ENCODE measurements at regions not wholly inside any gene's neighbourhood (a gene's known extent, or its start where the extent isn't known, plus 50 kb on each side); places are given as distances from the start of the nearest gene placed in this dataset.

DNA sequence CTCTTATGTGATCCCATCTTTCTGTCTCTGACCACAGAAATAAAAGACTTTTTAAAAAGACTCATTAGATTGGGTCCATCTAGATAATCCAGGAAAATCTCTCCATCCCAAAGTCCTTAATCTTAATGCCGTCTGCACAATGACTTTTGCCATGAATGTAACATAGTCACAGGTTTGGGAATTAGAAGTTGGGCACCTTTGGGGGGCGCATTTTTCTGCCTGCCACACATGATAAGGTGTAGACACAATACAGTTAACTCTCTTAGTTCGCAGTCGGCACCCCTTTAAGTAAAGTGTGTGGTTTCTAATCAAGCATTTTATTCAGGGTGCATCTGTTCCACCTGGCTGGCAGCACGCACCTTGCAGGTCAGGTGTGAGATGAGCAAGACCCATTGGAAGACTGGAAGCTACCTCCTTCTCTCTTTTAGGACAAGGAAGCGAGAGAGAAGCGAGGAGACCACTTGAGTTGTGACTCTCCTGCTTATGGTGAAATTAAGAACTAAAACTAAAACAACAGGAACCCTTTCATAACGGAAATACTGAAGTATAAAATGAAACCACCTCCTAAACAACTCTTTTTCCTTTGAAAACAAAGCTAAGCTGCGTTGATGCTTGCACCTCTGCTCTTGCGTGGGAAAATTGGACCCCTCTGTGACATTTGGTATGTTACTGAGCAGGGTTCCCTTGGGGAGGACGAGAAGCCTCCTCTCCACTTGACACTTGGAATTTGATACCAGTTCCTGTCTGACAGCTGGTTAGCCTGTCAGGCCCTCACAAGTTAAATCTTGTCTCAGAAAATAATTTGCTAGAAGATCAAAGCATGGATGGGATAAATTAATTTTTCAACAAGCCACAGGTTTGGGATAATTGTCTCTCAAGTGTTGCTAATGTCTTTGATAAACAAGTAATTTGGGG is 304.6 kb upstream of the DMRT1 start:
- H3K27ac ChIP-seq, result no peak overlapping the region
- TF ChIP-seq ZFX (IDR thresholded peaks at IDR 0.05), result no peak
- TF ChIP-seq, protein P1, sequence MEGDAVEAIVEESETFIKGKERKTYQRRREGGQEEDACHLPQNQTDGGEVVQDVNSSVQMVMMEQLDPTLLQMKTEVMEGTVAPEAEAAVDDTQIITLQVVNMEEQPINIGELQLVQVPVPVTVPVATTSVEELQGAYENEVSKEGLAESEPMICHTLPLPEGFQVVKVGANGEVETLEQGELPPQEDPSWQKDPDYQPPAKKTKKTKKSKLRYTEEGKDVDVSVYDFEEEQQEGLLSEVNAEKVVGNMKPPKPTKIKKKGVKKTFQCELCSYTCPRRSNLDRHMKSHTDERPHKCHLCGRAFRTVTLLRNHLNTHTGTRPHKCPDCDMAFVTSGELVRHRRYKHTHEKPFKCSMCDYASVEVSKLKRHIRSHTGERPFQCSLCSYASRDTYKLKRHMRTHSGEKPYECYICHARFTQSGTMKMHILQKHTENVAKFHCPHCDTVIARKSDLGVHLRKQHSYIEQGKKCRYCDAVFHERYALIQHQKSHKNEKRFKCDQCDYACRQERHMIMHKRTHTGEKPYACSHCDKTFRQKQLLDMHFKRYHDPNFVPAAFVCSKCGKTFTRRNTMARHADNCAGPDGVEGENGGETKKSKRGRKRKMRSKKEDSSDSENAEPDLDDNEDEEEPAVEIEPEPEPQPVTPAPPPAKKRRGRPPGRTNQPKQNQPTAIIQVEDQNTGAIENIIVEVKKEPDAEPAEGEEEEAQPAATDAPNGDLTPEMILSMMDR (conservative IDR thresholded peaks at IDR 0.05), result no peak

DNA sequence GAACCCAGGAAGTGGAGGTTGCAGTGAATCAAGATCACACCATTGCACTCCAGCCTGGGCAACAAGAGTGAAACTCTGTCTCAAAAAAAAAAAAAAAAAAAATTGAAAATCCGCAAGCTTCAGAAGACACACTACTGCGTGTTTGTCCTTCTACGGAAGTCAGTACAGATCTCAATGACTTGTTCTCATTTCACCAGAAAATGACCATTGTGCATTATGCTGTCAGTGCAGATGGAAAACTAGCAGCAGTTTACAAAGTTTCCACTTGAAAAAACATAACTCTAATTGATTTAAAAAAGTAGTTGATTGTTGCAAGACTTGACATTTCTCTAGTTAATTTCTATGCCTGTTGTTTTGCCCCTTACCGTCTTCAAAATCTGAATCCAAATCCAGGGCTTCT is 298.0 kb upstream of the DMRT1 start:
- no peak overlapping the region for H3K27ac ChIP-seq
- TF ChIP-seq ZFX (IDR thresholded peaks at IDR 0.05), result no peak
- TF ChIP-seq, protein P1 (conservative IDR thresholded peaks at IDR 0.05), result no peak

DNA sequence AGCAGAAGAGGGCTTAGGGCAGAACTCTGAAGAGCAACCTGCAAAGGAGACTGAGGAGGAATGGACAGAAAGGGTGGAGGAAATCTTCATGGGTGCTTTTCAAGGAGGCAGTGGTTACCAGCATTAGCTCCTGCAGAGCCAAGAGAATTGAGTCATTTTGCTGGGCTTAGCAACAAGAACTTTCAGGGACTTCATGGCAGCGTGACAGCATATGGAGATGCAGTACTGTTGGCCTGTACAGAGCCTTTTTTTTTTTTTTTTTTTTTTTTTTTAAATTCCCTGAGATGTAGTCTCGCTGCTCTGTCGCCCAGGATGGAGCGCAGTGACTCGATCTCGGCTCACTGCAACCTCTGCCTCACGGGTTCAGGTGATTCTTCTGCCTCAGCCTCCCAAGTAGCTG is 296.0 kb upstream of the DMRT1 start:
- TF ChIP-seq, protein P1 (conservative IDR thresholded peaks at IDR 0.05), result no peak
- TF ChIP-seq ZFX (IDR thresholded peaks at IDR 0.05), result no peak
- H3K27ac ChIP-seq, result no peak overlapping the region

DNA sequence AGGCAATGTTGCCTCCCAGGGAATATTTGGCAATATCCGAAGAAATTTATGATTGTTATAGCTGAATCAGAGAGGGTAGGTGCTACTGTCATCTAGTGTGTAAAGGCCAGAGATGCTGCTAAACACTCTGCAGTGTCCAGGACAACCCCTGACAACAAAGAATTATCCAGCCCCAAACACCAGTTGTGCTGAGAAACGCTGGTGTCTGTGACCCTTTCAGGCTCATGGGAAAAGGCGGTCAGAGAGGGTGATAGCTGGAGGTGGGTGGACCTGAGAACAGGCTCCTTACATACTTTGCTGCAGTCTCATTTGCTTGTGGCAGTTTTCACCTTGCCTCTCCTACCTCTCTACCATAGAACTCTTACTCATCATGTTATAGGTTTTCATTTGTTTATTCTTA is 295.3 kb upstream of the DMRT1 start:
- no peak for TF ChIP-seq ZFX (IDR thresholded peaks at IDR 0.05)
- no peak overlapping the region for H3K27ac ChIP-seq

DNA sequence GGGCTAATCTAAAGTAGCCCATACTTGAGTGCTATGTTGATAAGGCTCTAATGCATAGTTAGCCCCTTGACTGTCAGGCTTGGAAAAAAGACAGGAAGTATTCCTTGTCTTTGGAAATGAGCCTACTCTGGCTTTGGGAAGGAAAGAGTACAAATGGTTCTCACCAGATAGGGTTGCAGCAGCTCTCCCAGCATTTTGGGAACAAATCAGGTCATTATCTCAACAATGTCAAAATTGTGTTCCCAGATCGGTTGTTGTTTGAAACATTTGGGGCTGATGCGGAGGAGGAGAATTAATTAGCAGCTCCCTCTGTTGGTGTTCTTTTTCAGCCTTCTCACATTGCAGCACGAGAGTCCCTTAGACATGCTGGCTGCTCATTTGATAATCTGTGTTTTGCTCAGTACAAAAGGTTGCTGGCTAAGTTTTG is 294.7 kb upstream of the DMRT1 start:
- no peak overlapping the region for H3K27ac ChIP-seq
- TF ChIP-seq, protein P1 (conservative IDR thresholded peaks at IDR 0.05), result peak; percentile 68
- TF ChIP-seq ZFX (IDR thresholded peaks at IDR 0.05), result no peak

DNA sequence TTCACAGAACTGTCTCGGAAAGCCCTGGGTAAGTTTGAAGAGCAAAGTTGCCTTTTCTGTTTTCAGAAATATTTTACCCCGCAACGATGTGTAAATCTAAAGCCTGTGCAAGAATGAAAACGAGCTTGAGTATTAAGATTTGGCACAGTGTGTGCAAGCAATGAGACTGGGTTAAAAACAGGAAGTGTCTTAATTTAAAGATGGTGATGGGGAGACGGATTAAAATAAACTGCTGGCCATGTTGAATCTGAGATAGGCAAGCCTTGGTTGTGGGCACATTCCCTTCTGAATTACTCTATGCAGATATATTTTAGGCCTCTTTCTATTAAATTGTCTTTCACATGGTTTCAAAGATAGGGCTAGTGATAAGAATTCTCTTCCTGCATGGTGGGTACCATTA is 294.2 kb upstream of the DMRT1 start:
- TF ChIP-seq ZFX (IDR thresholded peaks at IDR 0.05), result no peak
- TF ChIP-seq, protein P1 (conservative IDR thresholded peaks at IDR 0.05), result peak; percentile 40; the same call in 1 of the 2 replicates
- H3K27ac ChIP-seq, result no peak overlapping the region

DNA sequence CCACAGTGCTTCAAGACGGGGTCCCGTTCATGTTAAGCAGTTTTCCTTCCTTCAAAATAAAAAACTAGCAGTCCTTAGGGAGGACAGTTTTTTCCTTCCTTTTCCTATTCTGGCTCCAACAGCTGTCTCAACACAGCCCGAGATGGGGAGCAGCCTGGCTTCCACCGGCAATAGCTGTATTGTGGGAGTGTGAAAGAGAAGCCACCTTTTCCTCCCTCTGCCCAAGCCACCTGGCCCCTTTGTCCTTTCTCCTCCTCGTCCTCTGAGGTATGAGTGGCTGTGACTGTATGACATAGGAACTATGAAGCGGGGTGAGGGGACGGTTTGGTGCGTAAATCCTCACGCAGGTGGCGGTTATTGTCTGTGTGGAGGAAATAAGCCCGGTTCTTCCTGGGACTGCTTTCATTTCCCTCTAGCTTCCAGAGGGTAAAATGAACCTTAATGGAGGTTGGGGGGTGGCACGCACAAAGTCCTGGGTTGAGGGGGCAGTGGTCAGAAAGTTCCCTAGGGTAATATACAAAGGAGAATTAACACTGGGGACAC is 292.0 kb upstream of the DMRT1 start:
- no peak for TF ChIP-seq ZFX (IDR thresholded peaks at IDR 0.05)
- TF ChIP-seq, protein P1 (conservative IDR thresholded peaks at IDR 0.05), result no peak
- H3K27ac ChIP-seq, result no peak overlapping the region

All from C4-2B (cell line).